ENCODE measurements at regions not wholly inside any gene's neighbourhood (a gene's known extent, or its start where the extent isn't known, plus 50 kb on each side); places are given as distances from the start of the nearest gene placed in this dataset.

DNA sequence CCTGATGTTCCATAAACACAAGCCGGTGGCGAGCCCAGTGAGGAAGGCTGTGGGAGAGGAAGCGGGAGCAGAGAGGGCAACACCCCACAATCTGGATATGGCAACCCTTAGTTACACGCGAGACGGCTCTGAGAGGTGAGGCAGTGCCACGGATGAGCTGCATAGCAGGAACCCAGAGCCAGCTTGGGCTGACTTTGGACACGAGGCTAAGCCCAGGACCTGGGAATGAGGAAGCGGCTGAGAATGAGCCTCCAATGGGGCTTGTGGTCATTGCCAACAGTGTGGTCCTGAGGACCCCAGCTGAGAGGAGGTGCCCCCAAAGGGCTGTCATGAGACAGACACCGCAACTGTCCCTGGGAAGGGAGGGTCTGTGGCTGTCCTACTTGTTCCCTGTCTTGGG, 160.0 kb upstream of the SMIM23 start:
- FAIRE-seq = no peak

GRCh38 chr5:171627936-171628632, 157.5 kb upstream of the SMIM23 start:
- FAIRE-seq (no peak), DNase-seq (ENCODE audit: low spot score) (no peak)

More for the DNA sequence above, 160.0 kb upstream of the SMIM23 start:
- DNase-seq (ENCODE audit: low spot score) = no peak

- FAIRE-seq = no peak
- DNase-seq (ENCODE audit: low spot score) = no peak
Observed at GRCh38 chr5:171628633-171628974, 157.0 kb upstream of the SMIM23 start.

DNA sequence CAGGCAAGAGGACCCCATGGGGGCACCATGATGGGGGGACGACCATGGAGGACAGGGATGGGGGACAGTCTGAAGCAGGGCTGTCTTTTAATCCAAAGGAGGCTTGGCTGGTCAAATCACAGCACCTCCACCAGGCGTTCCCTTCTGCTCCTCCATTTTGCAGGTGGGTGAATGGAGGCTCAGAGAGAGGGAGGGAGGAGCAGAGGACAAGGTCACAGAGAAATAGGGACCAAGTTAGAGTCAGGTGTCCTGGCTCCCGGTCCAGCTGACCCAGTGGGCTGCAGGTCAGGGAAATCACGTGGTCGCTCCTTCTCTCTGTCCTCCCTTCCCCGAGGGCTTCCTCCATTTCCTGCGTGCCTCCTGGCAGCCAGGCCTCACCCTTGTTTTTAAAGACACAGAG, 156.4 kb upstream of the SMIM23 start:
- DNase-seq (ENCODE audit: low spot score) (no peak), FAIRE-seq (no peak)

DNA sequence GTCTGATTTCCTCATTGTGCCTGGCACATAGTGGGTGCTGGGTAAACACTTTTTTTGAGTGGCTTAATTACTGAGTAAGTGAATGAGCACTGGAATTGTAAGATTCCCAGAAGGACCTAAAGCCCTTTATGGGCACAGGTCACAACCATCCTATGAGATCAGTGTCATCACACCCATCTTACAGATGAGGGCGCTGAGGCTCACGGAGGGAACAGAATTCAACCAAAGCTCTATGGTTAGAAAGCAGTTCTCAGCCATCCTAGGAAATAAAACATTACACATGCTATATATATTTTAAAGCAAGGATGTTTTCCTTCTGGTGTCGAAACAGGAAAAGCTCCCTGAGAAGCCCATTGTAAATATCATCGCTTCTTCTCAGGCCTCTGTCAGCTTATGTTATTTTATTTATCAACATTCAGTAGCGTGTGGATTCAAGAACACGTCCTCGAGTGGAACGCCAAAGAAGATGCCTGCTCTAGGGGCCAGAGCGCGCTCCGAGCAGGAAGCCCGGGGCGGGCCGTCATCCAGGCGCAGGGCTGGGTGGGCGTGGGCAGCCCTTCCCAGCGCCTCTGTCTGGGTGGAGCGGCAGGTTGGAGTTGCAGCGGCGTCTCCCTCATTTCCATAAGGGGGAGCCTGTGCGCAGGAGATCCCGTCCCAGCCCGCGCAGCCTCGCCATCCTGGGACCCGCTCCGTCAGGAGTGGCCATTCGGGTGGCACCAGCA, 155.8 kb upstream of the SMIM23 start:
- DNase-seq (ENCODE audit: low spot score) = no peak
- FAIRE-seq = no peak

DNA sequence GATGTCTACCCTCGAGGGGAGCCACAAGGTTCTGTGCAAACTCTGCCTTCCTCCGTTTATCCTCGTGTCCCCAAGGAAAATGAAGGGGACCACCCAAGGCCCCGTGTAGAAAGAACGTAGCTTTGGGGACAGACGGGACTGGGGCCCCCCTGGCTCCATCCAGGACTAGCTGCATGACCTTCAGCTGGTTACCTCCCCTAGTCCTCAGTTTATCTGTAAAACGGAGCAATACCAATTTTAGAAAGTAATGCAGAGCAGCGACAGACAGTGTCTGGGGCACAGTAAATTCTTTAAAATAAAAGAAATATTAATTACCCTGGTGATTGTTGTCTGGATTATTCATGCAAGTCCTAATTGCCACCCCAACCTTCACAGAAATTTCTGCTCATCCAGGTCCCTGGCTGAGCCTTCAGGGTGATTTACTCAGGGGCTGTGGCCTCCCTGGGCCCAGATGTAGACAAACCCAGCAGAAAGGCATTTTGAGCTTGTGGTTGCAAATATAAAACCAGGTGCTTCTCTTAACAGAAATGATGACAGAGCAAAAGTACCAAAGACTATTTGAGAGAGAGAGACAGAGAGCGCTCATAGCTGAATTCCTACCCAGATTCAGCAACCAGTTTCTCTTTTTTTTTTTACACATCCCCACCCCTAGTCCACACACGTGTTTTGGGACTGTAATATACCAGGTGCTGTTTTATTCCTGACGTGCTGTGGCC, 155.1 kb upstream of the SMIM23 start:
- DNase-seq (ENCODE audit: low spot score) (no peak), FAIRE-seq (no peak)

DNA sequence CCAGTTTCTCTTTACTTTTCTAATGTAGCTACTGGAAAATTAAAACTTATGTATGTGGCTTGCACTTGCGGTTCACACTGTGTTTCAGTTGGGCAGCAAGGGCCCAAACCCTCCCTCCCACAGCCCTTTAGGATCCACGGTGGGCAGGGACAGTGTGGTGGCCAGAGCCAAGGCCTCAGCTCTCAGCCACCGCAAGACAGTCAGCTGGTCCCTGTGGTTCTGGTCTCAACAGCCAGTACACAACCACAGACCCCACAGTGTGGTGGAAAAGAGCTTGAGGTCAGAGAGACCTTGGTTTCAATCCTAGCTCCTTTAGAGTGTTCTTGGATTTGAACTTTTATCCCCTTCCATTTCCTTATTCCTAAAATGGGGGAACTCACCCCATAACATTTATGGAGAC, 153.0 kb upstream of the SMIM23 start:
- DNase-seq (ENCODE audit: low spot score) (no peak), FAIRE-seq (no peak)

DNA sequence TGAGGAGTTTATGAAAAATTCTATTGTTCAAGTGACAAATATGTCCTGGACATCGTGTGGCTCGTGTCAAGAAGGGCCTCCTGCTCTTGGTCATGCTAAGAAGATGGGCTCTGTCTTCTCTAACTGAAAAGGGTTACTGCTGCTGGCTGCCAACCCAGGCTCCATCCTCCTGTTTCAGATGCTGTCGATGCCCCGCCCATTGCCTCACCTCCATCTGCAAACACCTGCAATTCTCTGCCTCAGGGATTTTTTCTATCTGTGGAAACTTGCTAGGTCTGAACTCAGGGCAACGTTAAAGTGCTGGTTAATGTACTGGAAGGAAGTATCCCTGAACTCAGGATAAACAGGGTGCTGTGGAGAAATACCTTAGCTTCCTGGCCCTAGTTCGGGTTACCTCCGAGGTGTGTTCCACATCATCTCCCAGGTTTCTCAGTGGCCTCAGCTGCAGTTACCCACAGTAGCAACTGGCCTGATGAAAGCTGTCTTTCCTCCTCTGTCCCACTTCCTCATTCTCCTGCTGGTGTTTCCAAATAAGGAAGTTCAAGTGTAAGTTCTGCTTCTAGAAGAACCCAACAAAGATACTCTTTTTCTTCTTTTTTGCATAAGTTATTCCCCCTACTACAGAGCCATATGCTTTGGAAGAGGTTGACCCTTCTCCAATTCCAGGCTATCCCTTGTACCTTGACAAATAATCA, 151.7 kb upstream of the SMIM23 start:
- DNase-seq (ENCODE audit: low spot score) = no peak
- FAIRE-seq = no peak

DNA sequence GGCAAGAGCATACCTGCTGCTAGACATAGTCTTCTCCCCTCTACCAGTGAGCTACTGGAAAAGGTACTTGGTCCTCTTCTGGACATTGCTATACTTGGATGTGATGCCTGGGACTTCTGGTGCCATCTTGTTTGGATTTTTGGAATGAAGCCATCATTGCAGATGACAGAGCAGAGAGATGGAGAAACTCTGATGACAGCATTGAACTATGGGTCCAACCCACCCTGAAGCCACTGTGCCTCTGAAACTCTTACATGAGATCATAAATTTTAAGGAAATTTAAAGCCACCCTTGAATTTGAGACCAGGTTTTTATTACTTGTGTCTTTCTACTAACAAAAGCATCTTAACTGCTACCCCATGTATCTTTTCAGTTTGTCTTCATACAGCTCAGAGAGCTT, 151.1 kb upstream of the SMIM23 start:
- FAIRE-seq = no peak
- no peak for DNase-seq (ENCODE audit: low spot score)

- DNase-seq (ENCODE audit: low spot score) = no peak
- FAIRE-seq = no peak
Observed at GRCh38 chr5:171635028-171635427, 150.6 kb upstream of the SMIM23 start.

- FAIRE-seq (no peak), DNase-seq (ENCODE audit: low spot score) (no peak)
Observed at GRCh38 chr5:171635561-171636245, 149.9 kb upstream of the SMIM23 start.

DNA sequence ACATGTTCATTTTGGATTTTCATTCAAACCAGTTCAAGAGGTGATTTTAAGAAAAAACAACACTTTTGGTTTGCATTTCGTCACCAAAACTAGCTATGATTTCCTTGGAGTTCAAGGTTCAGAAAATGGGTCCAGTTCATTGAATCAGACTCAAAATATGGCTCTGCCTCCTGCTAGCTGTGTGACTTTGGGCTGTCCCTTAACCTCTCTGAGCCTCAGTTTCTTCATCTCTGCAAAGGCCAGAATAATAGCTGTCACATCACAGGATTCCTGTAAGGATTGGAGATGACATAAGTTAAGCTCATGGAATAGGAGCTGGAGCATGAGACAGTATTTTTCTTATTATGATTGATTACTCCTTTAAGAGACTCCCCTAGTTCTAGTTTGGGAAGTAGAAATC, 147.8 kb upstream of the SMIM23 start:
- FAIRE-seq = no peak
- DNase-seq (ENCODE audit: low spot score) = no peak

- no peak for DNase-seq (ENCODE audit: low spot score)
- no peak for FAIRE-seq
Observed at GRCh38 chr5:171639205-171639621, 146.4 kb upstream of the SMIM23 start.

- no peak for DNase-seq (ENCODE audit: low spot score)
- FAIRE-seq = no peak
Observed at GRCh38 chr5:171639966-171640365, 145.7 kb upstream of the SMIM23 start.

DNA sequence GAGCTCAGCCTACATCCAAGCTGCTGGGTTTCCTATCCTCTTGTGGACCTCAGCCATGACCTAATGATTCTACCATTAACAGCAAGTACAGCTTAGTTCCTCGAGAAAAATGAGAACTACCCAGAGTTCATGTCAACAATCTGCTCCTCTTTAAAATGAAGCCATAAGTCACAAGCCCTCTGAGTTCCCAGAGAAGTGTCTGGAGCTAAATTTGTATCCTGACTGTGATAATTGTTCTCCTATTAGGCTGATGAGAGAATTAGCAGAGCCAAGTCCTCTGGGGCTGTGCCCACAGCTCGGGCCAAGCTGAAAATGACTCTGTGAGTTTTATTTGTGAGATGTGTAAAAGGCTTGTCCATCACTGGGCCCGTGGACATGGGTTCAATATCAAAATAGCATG, 145.1 kb upstream of the SMIM23 start:
- FAIRE-seq = no peak
- no peak for DNase-seq (ENCODE audit: low spot score)

GRCh38 chr5:171641891-171642290, 143.7 kb upstream of the SMIM23 start:
- no peak for FAIRE-seq

DNA sequence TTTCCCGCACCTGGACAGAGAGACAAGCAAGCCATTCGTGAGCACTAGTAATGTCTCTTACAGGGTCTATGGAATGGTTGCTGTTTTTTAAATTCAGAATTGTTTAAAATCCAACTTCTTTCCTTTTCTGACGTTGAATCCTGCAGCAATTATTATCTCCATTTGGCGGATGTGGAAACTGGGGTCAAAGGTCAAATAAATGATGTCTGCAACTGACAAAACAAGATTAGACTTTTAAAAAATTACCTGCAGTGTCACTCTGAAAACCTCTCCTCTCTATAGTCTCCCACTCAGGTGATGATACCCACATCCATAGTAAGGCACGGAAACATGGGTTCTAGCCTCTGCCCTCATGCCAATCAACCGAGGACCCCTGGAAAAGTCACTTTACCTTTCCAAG, 142.7 kb upstream of the SMIM23 start:
- DNase-seq (ENCODE audit: low spot score) = no peak
- FAIRE-seq = no peak

More at GRCh38 chr5:171641891-171642290, 143.7 kb upstream of the SMIM23 start:
- DNase-seq (ENCODE audit: low spot score) = no peak

DNA sequence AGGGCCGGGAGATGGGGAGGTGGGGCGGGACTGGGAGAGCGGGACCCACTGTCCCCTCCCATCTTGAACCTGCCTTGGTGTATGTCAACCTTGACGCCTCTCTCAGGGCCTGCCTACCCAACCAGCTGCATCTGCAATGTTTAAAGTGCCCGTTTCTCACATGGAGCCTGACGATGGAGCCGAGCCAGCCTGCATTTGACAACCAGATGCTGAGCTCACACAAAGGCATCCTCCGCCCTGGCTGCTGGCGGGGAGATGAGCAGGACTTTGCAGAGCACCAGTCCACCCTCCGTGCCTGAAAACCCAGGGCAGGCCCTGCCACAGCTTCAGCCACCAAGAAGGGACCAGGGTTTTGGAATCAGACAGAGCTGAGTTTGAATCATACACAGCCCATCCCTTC, 141.1 kb upstream of the SMIM23 start:
- no peak for FAIRE-seq
- DNase-seq (ENCODE audit: low spot score) = no peak

DNA sequence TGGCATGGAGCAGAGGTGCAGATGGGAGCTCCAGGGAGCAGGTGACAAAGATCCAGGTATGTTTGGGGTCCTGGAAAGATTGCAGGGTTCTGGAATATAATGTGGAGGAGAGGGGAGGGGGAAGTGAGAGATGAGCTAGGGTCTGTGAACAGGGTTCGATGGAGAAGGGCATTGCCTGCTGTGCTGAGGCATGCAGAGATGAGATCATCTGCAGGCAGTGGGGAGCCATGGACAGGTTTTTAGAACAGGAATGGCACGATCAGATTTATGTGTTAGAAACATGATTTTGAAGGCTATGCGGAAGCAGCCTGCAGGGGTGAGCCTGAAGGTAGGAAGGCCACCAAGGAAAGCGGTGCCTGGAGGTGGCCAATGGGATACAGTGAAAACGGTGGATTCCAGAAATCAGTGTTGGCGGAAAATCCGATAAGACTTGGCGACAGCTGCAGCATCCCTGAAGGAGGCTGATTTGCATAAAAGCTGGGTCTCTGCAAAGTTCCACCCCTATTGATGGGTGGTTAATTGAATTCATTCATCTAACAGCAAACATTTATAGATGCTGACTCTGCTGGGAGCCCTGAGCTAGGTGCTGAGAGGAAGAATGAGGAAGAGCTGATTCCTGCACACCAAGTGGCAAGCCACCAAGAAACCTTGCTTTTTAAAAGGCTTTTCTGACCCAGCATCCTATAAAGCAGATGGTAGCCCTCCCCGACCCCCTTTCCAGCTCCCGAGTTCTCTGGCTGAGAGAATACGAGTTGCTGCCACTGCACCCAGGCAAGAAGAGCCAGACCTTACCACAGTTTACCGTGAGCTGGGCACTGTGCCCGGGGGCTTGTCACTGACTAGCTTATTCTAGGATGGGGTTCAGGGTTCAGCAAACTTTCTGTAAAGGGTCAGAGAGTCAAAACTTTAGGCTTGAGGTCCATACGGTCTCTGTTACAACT, 139.2 kb upstream of the SMIM23 start:
- FAIRE-seq (no peak), DNase-seq (ENCODE audit: low spot score) (no peak)

All from RCC 7860 (cell line).